Subcutaneous abdominal adipose tissue (tissue), 5 donors: ENCODE measurements at regions not wholly inside any gene's neighbourhood (a gene's known extent, or its start where the extent isn't known, plus 50 kb on each side); places are given as distances from the start of the nearest gene placed in this dataset.

Source experiments
- H3K27ac ChIP-seq: one replicate; pipeline ENCODE4 v1.7.0; 2013; ENCODE audit warnings: low read depth, mild to moderate bottlenecking, inconsistent platforms, low read length, moderate library complexity
- H3K27me3 ChIP-seq, 5 donors: one replicate each; pipeline ENCODE4 v1.7.0; 2013; ENCODE audit warnings: low read length in 5 of 5, inconsistent platforms in 1 of 5; ENCODE audit not compliant: control insufficient read depth in 5 of 5, insufficient read depth in 4 of 5
- H3K36me3 ChIP-seq, 5 donors: one replicate each; pipeline ENCODE4 v1.7.0; 2013; ENCODE audit warnings: low read length in 5 of 5; ENCODE audit not compliant: control insufficient read depth in 5 of 5, insufficient read depth in 5 of 5
- H3K4me1 ChIP-seq, 5 donors: one replicate each; pipeline ENCODE4 v1.7.0; 2013; ENCODE audit warnings: low read length in 5 of 5, mild to moderate bottlenecking in 3 of 5, moderate library complexity in 1 of 5; ENCODE audit not compliant: control insufficient read depth in 5 of 5, insufficient read depth in 5 of 5
- H3K4me3 ChIP-seq, 5 donors: one replicate each; pipeline ENCODE4 v1.7.0; 2013; ENCODE audit warnings: low read length in 5 of 5, low read depth in 1 of 5
- H3K9ac ChIP-seq, 5 donors: one replicate each; pipeline ENCODE4 v1.7.0; 2013; ENCODE audit warnings: low read length in 5 of 5, mild to moderate bottlenecking in 4 of 5, moderate library complexity in 3 of 5
- H3K9me3 ChIP-seq, 5 donors: one replicate each; pipeline ENCODE4 v1.7.0; 2013; ENCODE audit warnings: low read length in 5 of 5; ENCODE audit not compliant: control insufficient read depth in 5 of 5
- donor health status: healthy.
- donor health status: healthy.
- donor health status: healthy.
- donor health status: healthy.
- donor health status: healthy.

DNA sequence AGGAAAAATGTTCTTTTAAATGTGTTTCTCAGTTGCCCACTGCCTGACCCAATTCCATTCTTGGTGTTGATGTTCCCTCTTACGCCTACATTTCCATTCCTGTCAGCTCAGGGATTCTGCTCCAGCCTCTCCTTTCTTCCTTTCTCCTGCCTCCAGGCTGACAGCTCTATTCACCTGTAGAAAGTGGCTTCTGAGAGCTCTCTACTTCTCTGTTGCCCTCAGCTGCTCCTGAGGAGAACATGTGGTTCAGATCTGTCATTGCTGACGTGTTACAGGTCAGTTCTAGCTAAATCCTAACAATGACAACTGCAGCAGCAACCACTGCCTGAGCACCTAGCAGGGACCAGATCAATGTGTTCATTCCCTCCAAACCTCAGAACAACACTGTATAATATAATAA is 144.9 kb upstream of the PLAAT1 start:
- H3K27me3 ChIP-seq: no peaks in the 10 kb centered on the region
- H3K27ac ChIP-seq: no peak overlapping the region
- peaks cover 0 to 4% (median 0%) of the 10 kb centered on the region in 5 donors for H3K4me1 ChIP-seq
- H3K4me3 ChIP-seq: no peak overlapping the region
- no peak overlapping the region for H3K9ac ChIP-seq
- no peaks in the 10 kb centered on the region for H3K36me3 ChIP-seq
- H3K9me3 ChIP-seq: peaks cover 0 to 6% (median 0%) of the 10 kb centered on the region in 5 donors

GRCh38 chr3:193114431-193115340 is 126.3 kb upstream of the PLAAT1 start:
- Histone ChIP-seq H3K9me3 (no peaks in the 10 kb centered on the region), H3K4me1 (peaks cover 0 to under 1% (median 0%) of the 10 kb centered on the region in 5 donors), H3K27me3 (no peaks in the 10 kb centered on the region), H3K4me3 (no peak overlapping the region), H3K27ac (no peak overlapping the region), H3K9ac (no peak overlapping the region), H3K36me3 (no peaks in the 10 kb centered on the region)

- Histone ChIP-seq H3K4me3 (no peak overlapping the region), H3K27me3 (no peaks in the 10 kb centered on the region)
These were observed 124.2 kb upstream of the PLAAT1 start for GRCh38 chr3:193116871-193117270.

GRCh38 chr3:193118907-193119306 is 122.1 kb upstream of the PLAAT1 start:
- peaks cover 0 to 10% (median 5%) of the 10 kb centered on the region in 5 donors for H3K4me1 ChIP-seq
- no peaks in the 10 kb centered on the region for H3K27me3 ChIP-seq
- H3K4me3 ChIP-seq: no peak overlapping the region
- no peak overlapping the region for H3K9ac ChIP-seq
- no peak overlapping the region for H3K27ac ChIP-seq
- no peaks in the 10 kb centered on the region for H3K9me3 ChIP-seq
- H3K36me3 ChIP-seq: no peaks in the 10 kb centered on the region

More at GRCh38 chr3:193116871-193117270, 124.2 kb upstream of the PLAAT1 start:
- H3K27ac ChIP-seq: no peak overlapping the region
- H3K9ac ChIP-seq: no peak overlapping the region
- H3K36me3 ChIP-seq: no peaks in the 10 kb centered on the region
- H3K4me1 ChIP-seq: peaks cover 0 to 10% (median 5%) of the 10 kb centered on the region in 5 donors
- no peaks in the 10 kb centered on the region for H3K9me3 ChIP-seq

DNA sequence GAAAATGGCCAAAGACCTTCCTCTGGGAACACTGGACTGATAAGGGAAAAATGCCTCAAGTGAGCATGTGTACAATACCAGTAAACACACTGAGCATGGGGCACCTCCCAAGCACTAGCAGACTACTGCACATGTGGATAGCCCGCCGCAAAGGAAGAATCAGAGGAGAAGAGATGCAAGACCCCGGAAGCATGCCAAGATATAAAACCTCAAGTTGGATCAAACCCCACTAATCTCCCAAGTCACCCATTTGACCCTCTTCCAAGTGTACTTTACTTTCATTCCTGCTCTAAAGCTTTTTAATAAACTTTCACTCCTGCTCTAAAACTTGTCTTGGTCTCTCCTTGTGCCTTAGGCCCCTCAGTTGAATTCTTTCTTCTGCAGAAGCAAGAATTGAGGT is 121.1 kb upstream of the PLAAT1 start:
- H3K4me1 ChIP-seq: peaks cover 0 to 10% (median 7%) of the 10 kb centered on the region in 5 donors
- no peak overlapping the region for H3K4me3 ChIP-seq
- no peaks in the 10 kb centered on the region for H3K27me3 ChIP-seq
- no peaks in the 10 kb centered on the region for H3K36me3 ChIP-seq
- H3K9ac ChIP-seq: no peak overlapping the region
- H3K27ac ChIP-seq: no peak overlapping the region
- no peaks in the 10 kb centered on the region for H3K9me3 ChIP-seq

DNA sequence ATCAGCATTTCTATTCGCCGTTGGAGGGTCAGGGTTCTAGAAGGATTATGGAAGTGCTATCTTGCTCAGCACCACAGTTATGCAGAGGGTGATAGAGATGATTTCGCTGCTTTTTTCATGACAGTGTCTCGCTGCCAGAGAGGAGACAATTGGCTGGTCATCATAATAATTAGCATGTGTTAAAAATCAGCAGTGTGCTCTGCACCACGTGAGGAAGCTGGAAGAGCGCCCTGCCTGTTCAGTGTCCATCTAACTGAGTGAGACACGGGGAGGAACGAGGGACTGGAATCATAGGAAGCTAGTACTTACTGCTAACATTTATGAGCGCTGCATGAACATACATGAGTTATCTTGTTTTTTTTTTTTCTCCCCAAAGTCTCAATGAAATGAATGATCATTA is 116.2 kb upstream of the PLAAT1 start:
- peaks cover 0 to 3% (median 0%) of the 10 kb centered on the region in 5 donors for H3K27me3 ChIP-seq
- H3K4me3 ChIP-seq: no peak overlapping the region

DNA sequence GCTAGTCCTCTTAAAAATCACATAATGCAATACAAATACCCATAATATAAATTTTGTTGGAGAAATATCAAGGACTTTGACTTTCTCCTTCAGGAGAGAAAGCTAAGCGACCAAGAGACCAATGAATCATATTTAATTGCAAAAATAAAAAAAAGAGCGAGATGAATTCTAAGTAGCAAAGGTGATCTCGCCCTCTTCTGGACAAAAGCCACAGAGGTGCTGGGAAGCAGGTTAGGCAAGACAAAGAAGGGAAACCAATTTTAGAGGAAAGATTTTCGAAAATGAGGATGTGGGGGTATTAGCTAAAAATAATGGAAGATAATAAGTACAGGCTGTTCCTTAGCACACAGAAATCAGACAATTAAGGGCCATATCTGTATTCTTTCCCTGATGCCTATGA is 111.4 kb upstream of the PLAAT1 start:
- peaks cover 0 to 8% (median 0%) of the 10 kb centered on the region in 5 donors for H3K4me1 ChIP-seq
- no peak overlapping the region for H3K9ac ChIP-seq
- H3K4me3 ChIP-seq: no peak overlapping the region
- H3K27ac ChIP-seq: no peak overlapping the region
- H3K9me3 ChIP-seq: no peaks in the 10 kb centered on the region
- peaks cover 0 to 4% (median 3%) of the 10 kb centered on the region in 5 donors for H3K27me3 ChIP-seq
- no peaks in the 10 kb centered on the region for H3K36me3 ChIP-seq

More for the DNA sequence above, 116.2 kb upstream of the PLAAT1 start:
- Histone ChIP-seq H3K36me3 (no peaks in the 10 kb centered on the region), H3K9ac (no peak overlapping the region), H3K9me3 (no peaks in the 10 kb centered on the region), H3K27ac (no peak overlapping the region), H3K4me1 (peaks cover 0 to 14% (median 6%) of the 10 kb centered on the region in 5 donors)

DNA sequence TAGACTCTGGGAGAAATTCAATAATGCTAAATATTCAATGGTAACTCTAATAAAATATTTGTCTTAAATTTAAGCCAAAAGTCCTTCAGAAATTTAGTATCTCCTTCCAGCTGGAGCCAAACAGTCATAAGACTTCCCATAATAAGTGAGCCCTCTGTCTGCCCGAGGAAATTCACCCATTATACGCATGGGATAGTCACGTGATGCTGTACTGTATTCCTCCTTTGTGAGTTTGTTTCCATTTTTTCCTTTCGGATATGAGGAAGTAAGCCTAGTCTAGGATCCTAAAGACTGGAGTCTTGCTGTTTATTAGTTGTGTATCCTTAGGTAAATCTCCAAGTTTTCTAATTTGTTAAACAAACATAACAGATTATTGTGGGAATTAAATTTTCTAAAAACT is 110.4 kb upstream of the PLAAT1 start:
- Histone ChIP-seq H3K27me3 (peaks cover 0 to 4% (median 3%) of the 10 kb centered on the region in 5 donors), H3K4me3 (no peak overlapping the region), H3K36me3 (no peaks in the 10 kb centered on the region), H3K9me3 (no peaks in the 10 kb centered on the region), H3K4me1 (peaks cover 0 to 6% (median 0%) of the 10 kb centered on the region in 5 donors), H3K27ac (no peak overlapping the region), H3K9ac (no peak overlapping the region)

DNA sequence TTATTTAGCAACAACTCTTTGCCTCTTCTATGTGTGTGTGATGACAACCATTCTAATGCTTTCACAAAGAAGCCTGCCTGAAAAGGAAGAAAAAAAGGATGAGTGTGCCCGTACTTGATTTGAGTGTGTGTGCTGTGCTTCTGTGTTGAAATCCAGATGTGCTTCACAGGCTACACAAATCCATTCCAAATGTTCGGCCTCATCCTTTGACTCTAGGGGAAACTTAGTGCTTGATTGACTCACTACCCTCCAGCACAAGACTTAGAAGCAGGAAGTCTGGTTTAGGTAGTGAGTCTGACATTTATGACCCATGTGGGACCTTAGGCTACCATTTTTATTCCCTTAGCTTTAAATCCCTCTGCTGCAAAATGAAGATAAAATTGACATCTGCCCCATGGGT is 108.8 kb upstream of the PLAAT1 start:
- Histone ChIP-seq H3K27ac (no peak overlapping the region), H3K9me3 (no peaks in the 10 kb centered on the region), H3K4me1 (peaks cover 0 to 6% (median 0%) of the 10 kb centered on the region in 5 donors), H3K4me3 (no peak overlapping the region), H3K36me3 (no peaks in the 10 kb centered on the region), H3K27me3 (peaks cover 0 to 4% (median 0%) of the 10 kb centered on the region in 5 donors), H3K9ac (no peak overlapping the region)

GRCh38 chr3:193132964-193133363 is 108.1 kb upstream of the PLAAT1 start:
- Histone ChIP-seq H3K4me1 (peaks cover 0 to 6% (median 0%) of the 10 kb centered on the region in 5 donors), H3K27me3 (peaks cover 0 to 4% (median 0%) of the 10 kb centered on the region in 5 donors), H3K27ac (no peak overlapping the region), H3K36me3 (no peaks in the 10 kb centered on the region), H3K4me3 (no peak overlapping the region), H3K9me3 (no peaks in the 10 kb centered on the region), H3K9ac (no peak overlapping the region)
